HEK293 (cell line): ENCODE measurements at regions not wholly inside any gene's neighbourhood (a gene's known extent, or its start where the extent isn't known, plus 50 kb on each side); places are given as distances from the start of the nearest gene placed in this dataset.

Experiments
- CTCF ChIA-PET: fragments of 350-600 bp; formaldehyde crosslinking; extraction: SDS; loops from one replicate; lab custom pipeline; 2021; ENCODE audit warnings: antibody characterized with exemption; lab: Yijun Ruan, JAX
- POLR2A ChIA-PET: fragments of 300-600 bp; formaldehyde crosslinking; extraction: SDS; loops from one replicate; lab custom pipeline; 2020; ENCODE audit warnings: antibody characterized with exemption, inconsistent platforms; lab: Yijun Ruan, JAX
- H3K27ac ChIP-seq: fragments of 200-500 bp; sonication (Bioruptor generic); 2 replicates; pipeline ENCODE4 v1.5.1; 2014; ENCODE audit warnings: low read depth, low read length, control low read depth, inconsistent platforms; ENCODE audit errors: extremely low read depth
- H3K36me3 ChIP-seq, 2 experiments: fragments of 200-500 bp in 1 of 2; sonication (Bioruptor generic) in 1 of 2; 1 replicate in 1 of 2; 2 replicates in 1 of 2; pipeline ENCODE4 v1.5.1; 2014 to 2017; ENCODE audit warnings: inconsistent platforms in 2 of 2, low read length in 2 of 2; ENCODE audit not compliant: control insufficient read depth in 2 of 2, insufficient read depth in 1 of 2
- H3K4me1 ChIP-seq: fragments of 200-500 bp; sonication (Bioruptor generic); 2 replicates; pipeline ENCODE4 v1.5.1; 2014; ENCODE audit warnings: mild to moderate bottlenecking, low read length, inconsistent platforms; ENCODE audit not compliant: control insufficient read depth, insufficient read depth
- H3K4me3 ChIP-seq: 2 replicates; pipeline ENCODE4 v1.5.1; 2011; ENCODE audit warnings: low read depth, mild to moderate bottlenecking, control low read depth, low read length, moderate library complexity
- H3K9me3 ChIP-seq: fragments of 200-500 bp; sonication (Bioruptor generic); 2 replicates; pipeline ENCODE4 v1.5.1; 2014; ENCODE audit warnings: low read depth, low read length, inconsistent platforms; ENCODE audit not compliant: control insufficient read depth, insufficient read depth
- IKZF3 ChIP-seq: fragments of 450-650 bp; IDR thresholded peaks from 2 replicates; pipeline ENCODE4 v1.5.0; 2018; ENCODE audit warnings: missing biosample characterization, mild to moderate bottlenecking, missing genetic modification characterization, moderate library complexity
- KLF1 ChIP-seq: fragments of 450-650 bp; formaldehyde crosslinking; IDR thresholded peaks from 2 replicates; pipeline ENCODE4 v1.5.1; 2016; ENCODE audit warnings: missing biosample characterization, missing genetic modification characterization
- YY2 ChIP-seq: fragments of 450-650 bp; formaldehyde crosslinking; IDR thresholded peaks from 2 replicates; pipeline ENCODE4 v1.5.1; 2016; ENCODE audit warnings: missing biosample characterization, missing genetic modification characterization
- ZFP69B ChIP-seq: fragments of 450-650 bp; formaldehyde crosslinking; IDR thresholded peaks from 2 replicates; pipeline ENCODE4 v1.5.1; 2016; ENCODE audit warnings: missing biosample characterization, missing genetic modification characterization
- ZNF280D ChIP-seq: fragments of 450-650 bp; formaldehyde crosslinking; IDR thresholded peaks from 2 replicates; pipeline ENCODE4 v1.5.1; 2016; ENCODE audit warnings: missing biosample characterization, missing genetic modification characterization
- ZNF324 ChIP-seq: fragments of 450-650 bp; formaldehyde crosslinking; IDR thresholded peaks from 2 replicates; pipeline ENCODE4 v1.5.1; 2016; ENCODE audit warnings: missing biosample characterization, missing genetic modification characterization
- ZNF394 ChIP-seq: fragments of 450-650 bp; formaldehyde crosslinking; IDR thresholded peaks from 2 replicates; pipeline ENCODE4 v1.5.1; 2016; ENCODE audit warnings: missing biosample characterization, missing genetic modification characterization, mild to moderate bottlenecking, moderate library complexity, borderline replicate concordance
- ZNF510 ChIP-seq: fragments of 450-650 bp; formaldehyde crosslinking; IDR thresholded peaks from 2 replicates; pipeline ENCODE4 v1.5.1; 2018; ENCODE audit warnings: mild to moderate bottlenecking, missing genetic modification characterization, missing biosample characterization; ENCODE audit not compliant: insufficient replicate concordance
- ZNF660 ChIP-seq: fragments of 450-650 bp; IDR thresholded peaks from 2 replicates; pipeline ENCODE4 v1.5.1; 2018; ENCODE audit warnings: missing biosample characterization, mild to moderate bottlenecking, missing genetic modification characterization
- ZNF701 ChIP-seq: fragments of 450-650 bp; formaldehyde crosslinking; IDR thresholded peaks from 2 replicates; pipeline ENCODE4 v1.5.1; 2016; ENCODE audit warnings: missing biosample characterization, missing genetic modification characterization
- ZNF704 ChIP-seq: fragments of 450-650 bp; formaldehyde crosslinking; IDR thresholded peaks from 2 replicates; pipeline ENCODE4 v1.5.1; 2016; ENCODE audit warnings: missing biosample characterization, missing genetic modification characterization
- TF ChIP-seq, protein P1 (sequence below): fragments of 450-650 bp; formaldehyde crosslinking; IDR thresholded peaks from 2 replicates; pipeline ENCODE4 v1.5.1; 2016; ENCODE audit warnings: missing biosample characterization, missing genetic modification characterization
- TF ChIP-seq, protein P2 (sequence below): sonication (generic); formaldehyde crosslinking; IDR thresholded peaks from 2 replicates; pipeline ENCODE4 v1.8.1; 2022; ENCODE audit warnings: mild to moderate bottlenecking, moderate library complexity, missing genetic modification reagents
- TF ChIP-seq, protein P3 (sequence below): fragments of 450-650 bp; formaldehyde crosslinking; optimal IDR thresholded peaks from 2 replicates; pipeline ENCODE3; 2016; ENCODE audit warnings: missing biosample characterization, mild to moderate bottlenecking, missing genetic modification characterization

- TF ChIP-seq ZNF280D (tag by site-specific recombination) (no peak), ZNF660 (tag by site-specific recombination) (no peak)
- TF ChIP-seq, protein P1, sequence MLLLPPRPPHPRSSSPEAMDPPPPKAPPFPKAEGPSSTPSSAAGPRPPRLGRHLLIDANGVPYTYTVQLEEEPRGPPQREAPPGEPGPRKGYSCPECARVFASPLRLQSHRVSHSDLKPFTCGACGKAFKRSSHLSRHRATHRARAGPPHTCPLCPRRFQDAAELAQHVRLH (tag by site-specific recombination): no peak
Observed at GRCh38 chr18:2430191-2430590, 141.1 kb downstream of the METTL4 start (continued).

DNA sequence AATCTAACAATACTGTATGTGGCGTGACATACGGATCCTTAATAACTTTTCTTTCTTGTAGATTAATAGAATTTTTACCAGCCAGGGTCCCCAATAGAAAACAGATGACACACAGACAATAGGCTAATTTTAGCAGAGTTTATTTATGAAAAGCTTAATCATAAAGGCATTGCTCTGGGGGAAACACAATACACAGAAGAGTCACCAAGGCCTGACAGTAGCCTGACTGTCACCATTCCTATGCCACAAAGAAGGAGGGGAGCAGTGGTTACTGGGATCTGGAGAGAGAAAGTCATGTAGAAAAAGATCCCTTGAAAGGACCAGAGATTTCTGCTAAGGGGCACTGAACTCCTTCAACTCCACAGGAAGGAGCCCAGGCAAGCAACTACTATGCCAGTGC lies 139.5 kb downstream of the METTL4 start:
- Histone ChIP-seq H3K36me3 (no peaks in the 10 kb centered on the region), H3K27ac (no peak overlapping the region), H3K9me3 (no peaks in the 10 kb centered on the region), H3K4me1 (no peaks in the 10 kb centered on the region), H3K4me3 (no peak overlapping the region)
- POLR2A ChIA-PET: no interaction called here
- TF ChIP-seq ZFP69B (tag by site-specific recombination) (no peak), ZNF394 (tag by site-specific recombination) (no peak), YY2 (tag by site-specific recombination) (no peak), ZNF324 (tag by site-specific recombination) (no peak), KLF1 (tag by site-specific recombination) (no peak), IKZF3 (tag by site-specific recombination) (no peak), ZNF701 (no peak)
- TF ChIP-seq, protein P2, sequence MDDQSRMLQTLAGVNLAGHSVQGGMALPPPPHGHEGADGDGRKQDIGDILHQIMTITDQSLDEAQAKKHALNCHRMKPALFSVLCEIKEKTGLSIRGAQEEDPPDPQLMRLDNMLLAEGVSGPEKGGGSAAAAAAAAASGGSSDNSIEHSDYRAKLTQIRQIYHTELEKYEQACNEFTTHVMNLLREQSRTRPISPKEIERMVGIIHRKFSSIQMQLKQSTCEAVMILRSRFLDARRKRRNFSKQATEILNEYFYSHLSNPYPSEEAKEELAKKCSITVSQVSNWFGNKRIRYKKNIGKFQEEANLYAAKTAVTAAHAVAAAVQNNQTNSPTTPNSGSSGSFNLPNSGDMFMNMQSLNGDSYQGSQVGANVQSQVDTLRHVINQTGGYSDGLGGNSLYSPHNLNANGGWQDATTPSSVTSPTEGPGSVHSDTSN (CRISPR knock-in tag): no peak
- TF ChIP-seq, protein P3, sequence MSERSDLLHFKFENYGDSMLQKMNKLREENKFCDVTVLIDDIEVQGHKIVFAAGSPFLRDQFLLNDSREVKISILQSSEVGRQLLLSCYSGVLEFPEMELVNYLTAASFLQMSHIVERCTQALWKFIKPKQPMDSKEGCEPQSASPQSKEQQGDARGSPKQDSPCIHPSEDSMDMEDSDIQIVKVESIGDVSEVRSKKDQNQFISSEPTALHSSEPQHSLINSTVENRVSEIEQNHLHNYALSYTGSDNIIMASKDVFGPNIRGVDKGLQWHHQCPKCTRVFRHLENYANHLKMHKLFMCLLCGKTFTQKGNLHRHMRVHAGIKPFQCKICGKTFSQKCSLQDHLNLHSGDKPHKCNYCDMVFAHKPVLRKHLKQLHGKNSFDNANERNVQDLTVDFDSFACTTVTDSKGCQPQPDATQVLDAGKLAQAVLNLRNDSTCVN (tag by site-specific recombination): no peak
- CTCF ChIA-PET: interaction anchor here (0.7 kb wide), 2 partner anchors 38 to 110 kb away, joined by 3 read pairs; no protein-coding TSS in a partner anchor

DNA sequence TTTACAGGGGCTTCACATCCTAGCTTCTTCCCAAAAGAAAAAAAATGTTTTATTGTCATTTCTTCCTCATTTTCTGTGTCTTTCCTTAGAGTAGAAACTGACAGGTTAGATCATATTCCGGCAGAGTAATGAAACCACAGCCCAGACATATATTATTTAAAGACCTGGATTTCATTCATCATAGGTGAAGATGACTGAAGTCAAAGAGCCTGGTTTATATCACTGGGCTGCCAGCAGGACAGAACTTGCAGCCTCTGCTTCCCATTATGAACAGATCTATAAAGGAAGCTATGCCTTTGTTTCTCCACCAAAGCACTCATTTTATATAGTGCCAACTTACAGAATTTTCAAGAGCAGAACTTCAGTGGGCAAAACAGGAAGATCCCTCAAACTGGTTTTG lies 137.9 kb downstream of the METTL4 start:
- Histone ChIP-seq H3K27ac (no peak overlapping the region), H3K4me1 (no peaks in the 10 kb centered on the region), H3K36me3 (no peaks in the 10 kb centered on the region), H3K9me3 (no peaks in the 10 kb centered on the region)
- TF ChIP-seq ZNF510 (tag by site-specific recombination) (no peak), ZNF704 (tag by site-specific recombination) (no peak)
- TF ChIP-seq, protein P1 (tag by site-specific recombination): no peak
- TF ChIP-seq, all 188 proteins: peak for 0
- ChIA-PET CTCF (no interaction called here), POLR2A (no interaction called here)
- H3K4me3 ChIP-seq: no peak overlapping the region
